GM23248 (cell line): ENCODE measurements at regions not wholly inside any gene's neighbourhood (a gene's known extent, or its start where the extent isn't known, plus 50 kb on each side); places are given as distances from the start of the nearest gene placed in this dataset.

Experiments
- EZH2 ChIP-seq: fragments of 200-600 bp; sonication (generic); IDR thresholded peaks from 2 replicates; pipeline ENCODE4 v1.6.1; 2018; ENCODE audit warnings: antibody characterized with exemption, mild to moderate bottlenecking; ENCODE audit not compliant: insufficient read depth, poor library complexity, severe bottlenecking
- EZH2phosphoT487 ChIP-seq: fragments of 200-600 bp; sonication (generic); IDR thresholded peaks from 2 replicates; pipeline ENCODE4 v1.6.1; 2018; ENCODE audit warnings: antibody characterized with exemption, moderate library complexity, mild to moderate bottlenecking, low read depth; ENCODE audit not compliant: insufficient read depth

- TF ChIP-seq EZH2 (no peak), EZH2phosphoT487 (no peak)
Measured at GRCh38 chr19:30091856-30092255, 149.8 kb downstream of the URI1 start.
